ENCODE measurements at regions not wholly inside any gene's neighbourhood (a gene's known extent, or its start where the extent isn't known, plus 50 kb on each side); places are given as distances from the start of the nearest gene placed in this dataset.

DNA sequence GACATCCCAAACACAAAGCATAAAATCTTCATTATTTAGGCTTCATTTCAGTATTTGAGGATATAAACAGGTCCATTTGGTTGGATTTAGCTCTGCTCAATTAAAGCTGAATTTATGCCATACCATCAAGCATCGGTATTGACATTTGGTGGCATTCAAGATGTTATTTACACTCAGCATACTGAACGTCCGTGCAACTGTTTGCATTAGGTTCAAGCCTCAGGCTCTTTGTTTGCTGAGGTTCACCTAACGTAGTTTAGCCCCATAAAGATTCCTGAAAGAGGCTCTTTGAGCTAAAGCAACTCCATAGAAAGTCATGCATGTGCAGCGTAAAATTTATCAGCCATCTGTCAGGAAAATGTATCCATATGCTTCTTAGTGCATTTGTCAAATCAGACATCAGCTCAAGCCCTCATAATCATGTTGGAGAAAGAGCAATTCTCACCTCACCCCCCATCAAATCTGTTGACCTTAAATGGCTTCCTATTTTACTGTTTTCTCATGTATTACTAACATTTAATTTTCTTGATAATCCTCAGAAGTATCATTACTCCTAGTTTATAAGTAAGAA, 366.9 kb downstream of the EPHA4 start:
- no peak overlapping the region for H3K4me3 ChIP-seq (ENCODE audit: low read length)
- H3K36me3 Mint-ChIP-seq (ENCODE audit: low read depth), result no peaks in the 10 kb centered on the region
- H3K27me3 Mint-ChIP-seq, result peaks cover 4% of the 10 kb centered on the region
- H3K27me3 ChIP-seq (ENCODE audit: control insufficient read depth in 1 of 2, insufficient read depth in 2 of 2, low read length in 2 of 2), result no peaks in the 10 kb centered on the region
- CTCF ChIA-PET, result no interaction called here
- ATAC-seq (ENCODE audit: poor library complexity) (no peak), DNase-seq (no peak)
- H3K4me1 ChIP-seq (ENCODE audit: insufficient read depth, low read length), result no peaks in the 10 kb centered on the region
- intact Hi-C loops (cut with DNase I, micrococcal nuclease), result no loop called here
- no peak overlapping the region for H3K27ac Mint-ChIP-seq
- H3K9me3 Mint-ChIP-seq, result no peaks in the 10 kb centered on the region
- no peaks in the 10 kb centered on the region for H3K4me1 Mint-ChIP-seq (ENCODE audit: low read depth)
- H3K9me3 ChIP-seq (ENCODE audit: control insufficient read depth in 1 of 2, insufficient read depth in 1 of 2, low read length in 2 of 2), result no peaks in the 10 kb centered on the region
- no peaks in the 10 kb centered on the region for H3K36me3 ChIP-seq (ENCODE audit: insufficient read depth, low read length)
- TF ChIP-seq, protein P1, sequence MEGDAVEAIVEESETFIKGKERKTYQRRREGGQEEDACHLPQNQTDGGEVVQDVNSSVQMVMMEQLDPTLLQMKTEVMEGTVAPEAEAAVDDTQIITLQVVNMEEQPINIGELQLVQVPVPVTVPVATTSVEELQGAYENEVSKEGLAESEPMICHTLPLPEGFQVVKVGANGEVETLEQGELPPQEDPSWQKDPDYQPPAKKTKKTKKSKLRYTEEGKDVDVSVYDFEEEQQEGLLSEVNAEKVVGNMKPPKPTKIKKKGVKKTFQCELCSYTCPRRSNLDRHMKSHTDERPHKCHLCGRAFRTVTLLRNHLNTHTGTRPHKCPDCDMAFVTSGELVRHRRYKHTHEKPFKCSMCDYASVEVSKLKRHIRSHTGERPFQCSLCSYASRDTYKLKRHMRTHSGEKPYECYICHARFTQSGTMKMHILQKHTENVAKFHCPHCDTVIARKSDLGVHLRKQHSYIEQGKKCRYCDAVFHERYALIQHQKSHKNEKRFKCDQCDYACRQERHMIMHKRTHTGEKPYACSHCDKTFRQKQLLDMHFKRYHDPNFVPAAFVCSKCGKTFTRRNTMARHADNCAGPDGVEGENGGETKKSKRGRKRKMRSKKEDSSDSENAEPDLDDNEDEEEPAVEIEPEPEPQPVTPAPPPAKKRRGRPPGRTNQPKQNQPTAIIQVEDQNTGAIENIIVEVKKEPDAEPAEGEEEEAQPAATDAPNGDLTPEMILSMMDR (IDR thresholded peaks at IDR 0.05), result no peak
- no peak overlapping the region for H3K27ac ChIP-seq (ENCODE audit: low read depth in 1 of 2, low read length in 2 of 2)
- no peak overlapping the region for H3K4me3 Mint-ChIP-seq
- POLR2A ChIA-PET, result no interaction called here

DNA sequence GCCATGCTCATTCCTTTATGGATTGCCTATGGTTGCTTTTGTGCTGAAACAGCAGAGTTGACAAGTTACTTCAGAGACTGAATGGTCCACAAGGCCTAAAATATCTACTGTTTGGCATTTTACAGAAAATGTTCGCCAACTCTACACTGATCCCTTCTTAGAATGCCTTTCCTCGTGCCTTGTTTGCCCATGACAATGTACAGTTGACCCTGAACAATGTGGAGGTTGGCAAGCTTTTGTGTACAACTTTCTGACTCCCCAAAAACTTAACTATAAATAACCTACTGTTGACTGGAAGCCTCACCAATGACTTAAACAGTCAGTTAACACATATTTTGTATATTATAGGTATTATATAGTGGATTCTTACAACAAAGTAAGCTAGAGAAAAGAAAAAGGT, 361.4 kb downstream of the EPHA4 start:
- CTCF ChIA-PET, result no interaction called here
- H3K4me1 Mint-ChIP-seq (ENCODE audit: low read depth), result peaks cover 11% of the 10 kb centered on the region

DNA sequence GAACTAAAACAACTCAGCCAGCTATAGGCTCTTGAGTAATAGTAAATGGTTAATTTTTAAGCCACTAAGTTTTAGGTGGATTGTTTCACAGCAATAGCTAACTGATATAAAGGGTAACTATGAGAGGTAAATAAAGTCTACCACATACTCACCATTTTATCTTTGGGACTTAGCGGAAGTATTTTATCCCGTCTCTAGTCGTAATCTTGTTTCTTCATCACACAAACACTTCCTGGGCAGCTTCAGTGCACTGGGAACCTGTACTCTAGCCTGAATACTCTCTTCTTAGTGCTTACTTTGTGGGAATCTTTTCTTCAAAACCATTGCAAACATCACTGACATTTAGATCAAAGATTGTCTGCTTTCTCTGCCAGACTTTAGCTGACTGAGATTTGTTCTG, 360.5 kb downstream of the EPHA4 start:
- TF ChIP-seq, protein P1 (IDR thresholded peaks at IDR 0.05), result no peak
- DNase-seq, result no peak
- H3K27me3 ChIP-seq (ENCODE audit: control insufficient read depth in 1 of 2, insufficient read depth in 2 of 2, low read length in 2 of 2), result no peaks in the 10 kb centered on the region
- no peak overlapping the region for H3K4me3 ChIP-seq (ENCODE audit: low read length)
- no peak for ATAC-seq (ENCODE audit: poor library complexity)
- Mint-ChIP-seq H3K27ac (no peak overlapping the region), H3K27me3 (no peaks in the 10 kb centered on the region), H3K4me3 (no peak overlapping the region), H3K9me3 (no peaks in the 10 kb centered on the region), H3K36me3 (ENCODE audit: low read depth) (no peaks in the 10 kb centered on the region), H3K4me1 (ENCODE audit: low read depth) (peaks cover 11% of the 10 kb centered on the region)
- intact Hi-C loops (cut with DNase I, micrococcal nuclease), result no loop called here
- ChIA-PET POLR2A (no interaction called here), CTCF (no interaction called here)
- H3K4me1 ChIP-seq (ENCODE audit: insufficient read depth, low read length), result no peaks in the 10 kb centered on the region
- no peaks in the 10 kb centered on the region for H3K9me3 ChIP-seq (ENCODE audit: control insufficient read depth in 1 of 2, insufficient read depth in 1 of 2, low read length in 2 of 2)
- H3K27ac ChIP-seq (ENCODE audit: low read depth in 1 of 2, low read length in 2 of 2), result no peak overlapping the region
- H3K36me3 ChIP-seq (ENCODE audit: insufficient read depth, low read length), result no peaks in the 10 kb centered on the region

More for the DNA sequence above, 361.4 kb downstream of the EPHA4 start:
- H3K36me3 ChIP-seq (ENCODE audit: insufficient read depth, low read length), result no peaks in the 10 kb centered on the region
- Mint-ChIP-seq H3K36me3 (ENCODE audit: low read depth) (no peaks in the 10 kb centered on the region), H3K27me3 (no peaks in the 10 kb centered on the region), H3K9me3 (no peaks in the 10 kb centered on the region), H3K4me3 (no peak overlapping the region), H3K27ac (no peak overlapping the region)
- H3K9me3 ChIP-seq (ENCODE audit: control insufficient read depth in 1 of 2, insufficient read depth in 1 of 2, low read length in 2 of 2), result no peaks in the 10 kb centered on the region
- DNase-seq (no peak), ATAC-seq (ENCODE audit: poor library complexity) (no peak)
- TF ChIP-seq, protein P1 (IDR thresholded peaks at IDR 0.05), result no peak
- no peak overlapping the region for H3K27ac ChIP-seq (ENCODE audit: low read depth in 1 of 2, low read length in 2 of 2)
- intact Hi-C loops (cut with DNase I, micrococcal nuclease), result no loop called here
- H3K4me1 ChIP-seq (ENCODE audit: insufficient read depth, low read length), result no peaks in the 10 kb centered on the region
- H3K27me3 ChIP-seq (ENCODE audit: control insufficient read depth in 1 of 2, insufficient read depth in 2 of 2, low read length in 2 of 2), result no peaks in the 10 kb centered on the region
- POLR2A ChIA-PET, result no interaction called here
- no peak overlapping the region for H3K4me3 ChIP-seq (ENCODE audit: low read length)
